GM13976 (cell line): ENCODE measurements at regions not wholly inside any gene's neighbourhood (a gene's known extent, or its start where the extent isn't known, plus 50 kb on each side); places are given as distances from the start of the nearest gene placed in this dataset.

ENCODE experiments used
- DNase-seq: peaks from one replicate; pipeline ENCODE4 v3.0.0; 2012; ENCODE audit warnings: low spot score
- CTCF ChIP-seq: IDR thresholded peaks from 2 replicates; pipeline ENCODE4 v1.5.1; 2012; ENCODE audit warnings: borderline replicate concordance, mild to moderate bottlenecking; ENCODE audit not compliant: insufficient read depth; ENCODE audit errors: extremely low read depth, missing control alignments, control extremely low read depth
- in situ Hi-C: fragments of 300-500 bp; cut with MboI; formaldehyde crosslinking; loops from one replicate; pipeline ENCODE4 v1.12.0; 2022; ENCODE audit warnings: low sequenced_read_pairs, mixed read lengths, inconsistent platforms; ENCODE audit not compliant: unreplicated experiment

- no peak for TF ChIP-seq CTCF
- DNase-seq, result no peak
- in situ Hi-C loops, result no loop called here
These were observed 155.6 kb upstream of the HES1 start for GRCh38 chr3:193980326-193980725.

- TF ChIP-seq CTCF, result no peak
- in situ Hi-C loops, result no loop called here
These were observed 155.0 kb upstream of the HES1 start for GRCh38 chr3:193980905-193981304.

GRCh38 chr3:193981504-193981903 lies 154.4 kb upstream of the HES1 start:
- in situ Hi-C loops, result no loop called here

More at GRCh38 chr3:193980905-193981304, 155.0 kb upstream of the HES1 start:
- no peak for DNase-seq

GRCh38 chr3:193982258-193982659 lies 153.7 kb upstream of the HES1 start:
- in situ Hi-C loops, result no loop called here
- no peak for DNase-seq
- TF ChIP-seq CTCF, result no peak

More at GRCh38 chr3:193981504-193981903, 154.4 kb upstream of the HES1 start:
- TF ChIP-seq CTCF, result no peak
- DNase-seq, result no peak

- DNase-seq, result no peak
- in situ Hi-C loops, result no loop called here
- no peak for TF ChIP-seq CTCF
These were observed 151.8 kb upstream of the HES1 start for GRCh38 chr3:193983846-193984818.

- no peak for TF ChIP-seq CTCF
- DNase-seq, result no peak
- in situ Hi-C loops, result no loop called here
These were observed 151.1 kb upstream of the HES1 start for GRCh38 chr3:193984876-193985275.
